IMR-90 (cell line): ENCODE measurements at regions not wholly inside any gene's neighbourhood (a gene's known extent, or its start where the extent isn't known, plus 50 kb on each side); places are given as distances from the start of the nearest gene placed in this dataset.
"Not testable (repeated sequence)": the region's sequence is repeated elsewhere in the genome, so short reads cannot be mapped to it uniquely, and the experiment has no call there.

Experiments used
- ATAC-seq: fragments of 200-7000 bp; cut with Tn5 transposase; 2 replicates; pipeline ENCODE4 v1.9.1; 2020; ENCODE audit warnings: low read depth, mild to moderate bottlenecking, moderate library complexity
- BruUV-seq: library from RNA; stranded (reverse); fragments of 400-500 nt; replicated peaks from 2 replicates; lab custom pipeline; 2021; lab: Mats Ljungman, UMichigan
- CTCF ChIA-PET: fragments of 300-600 bp; formaldehyde crosslinking; extraction: SDS; loops from one replicate; lab custom pipeline; 2021; ENCODE audit warnings: antibody characterized with exemption; lab: Yijun Ruan, JAX
- POLR2A ChIA-PET: fragments of 300-600 bp; sonication (Branson Sonifier 250); formaldehyde crosslinking; loops from one replicate; lab custom pipeline; 2022; ENCODE audit warnings: antibody characterized with exemption; ENCODE audit not compliant: unreplicated experiment; lab: Charles Lee
- DNase-seq: peaks from one replicate; pipeline ENCODE4 v3.0.0; 2013
- H2AFZ ChIP-seq: replicated peaks from 2 replicates; pipeline ENCODE3; 2013; ENCODE audit warnings: low read length, mild to moderate bottlenecking; ENCODE audit not compliant: poor library complexity
- H2AK5ac ChIP-seq: 2 replicates; pipeline ENCODE4 v1.6.1; 2013; ENCODE audit warnings: low read depth, low read length, inconsistent platforms
- H2AK9ac ChIP-seq: replicated peaks from 2 replicates; pipeline ENCODE3; 2013; ENCODE audit warnings: mild to moderate bottlenecking, low read depth, low read length, moderate library complexity; ENCODE audit not compliant: poor library complexity
- H2BK120ac ChIP-seq: 2 replicates; pipeline ENCODE4 v1.6.1; 2013; ENCODE audit warnings: low read depth, low read length, inconsistent platforms
- H2BK15ac ChIP-seq: 3 replicates; pipeline ENCODE4 v1.6.1; 2013; ENCODE audit warnings: low read depth, low read length, inconsistent platforms
- H2BK20ac ChIP-seq: 2 replicates; pipeline ENCODE4 v1.6.1; 2013; ENCODE audit warnings: low read depth, mild to moderate bottlenecking, inconsistent platforms, low read length, moderate library complexity
- H2BK5ac ChIP-seq: 2 replicates; pipeline ENCODE4 v1.6.1; 2013; ENCODE audit warnings: mild to moderate bottlenecking, low read depth, low read length, inconsistent platforms; ENCODE audit not compliant: poor library complexity, severe bottlenecking
- H3K14ac ChIP-seq: replicated peaks from 2 replicates; pipeline ENCODE4 v1.6.1; 2013; ENCODE audit warnings: low read depth, low read length, inconsistent platforms
- H3K18ac ChIP-seq: 2 replicates; pipeline ENCODE4 v1.6.1; 2013; ENCODE audit warnings: low read depth, low read length, control low read depth
- H3K23ac ChIP-seq: 2 replicates; pipeline ENCODE4 v1.6.1; 2013; ENCODE audit warnings: low read depth, low read length, inconsistent platforms
- H3K27ac ChIP-seq: 2 replicates; pipeline ENCODE4 v1.5.1; 2013; ENCODE audit warnings: mild to moderate bottlenecking, control low read depth, low read length; ENCODE audit not compliant: insufficient read depth
- H3K27me3 ChIP-seq: 2 replicates; pipeline ENCODE4 v1.6.1; 2013; ENCODE audit warnings: low read length; ENCODE audit not compliant: control insufficient read depth, insufficient read depth
- H3K36me3 ChIP-seq: 2 replicates; pipeline ENCODE4 v1.6.1; 2013; ENCODE audit warnings: low read length, mixed read lengths; ENCODE audit not compliant: control insufficient read depth, insufficient read depth
- H3K4ac ChIP-seq: 2 replicates; pipeline ENCODE4 v1.6.1; 2013; ENCODE audit warnings: low read depth, low read length, inconsistent platforms
- H3K4me1 ChIP-seq: 2 replicates; pipeline ENCODE4 v1.6.1; 2013; ENCODE audit warnings: low read length, mixed read lengths; ENCODE audit not compliant: control insufficient read depth, insufficient read depth
- H3K4me2 ChIP-seq: 2 replicates; pipeline ENCODE4 v1.6.1; 2013; ENCODE audit warnings: low read depth, mild to moderate bottlenecking, control low read depth, low read length, moderate library complexity
- H3K4me3 ChIP-seq: 2 replicates; pipeline ENCODE4 v1.5.1; 2013; ENCODE audit warnings: low read depth, mild to moderate bottlenecking, control low read depth, low read length, moderate library complexity; ENCODE audit not compliant: insufficient read depth
- H3K56ac ChIP-seq: 2 replicates; pipeline ENCODE4 v1.6.1; 2013; ENCODE audit warnings: low read length, inconsistent platforms; ENCODE audit not compliant: insufficient read depth; ENCODE audit errors: extremely low read depth
- H3K79me1 ChIP-seq, 2 experiments: 2 replicates each; pipeline ENCODE4 v1.6.1; 2013; ENCODE audit warnings: low read length in 2 of 2, inconsistent platforms in 1 of 2, low read depth in 1 of 2
- H3K9ac ChIP-seq: 2 replicates; pipeline ENCODE4 v1.6.1; 2013; ENCODE audit warnings: low read depth, low read length, control low read depth
- H3K9me1 ChIP-seq: 2 replicates; pipeline ENCODE4 v1.6.1; 2013; ENCODE audit warnings: low read length, inconsistent platforms; ENCODE audit not compliant: insufficient read depth
- H3K9me3 ChIP-seq: 2 replicates; pipeline ENCODE4 v1.6.1; 2013; ENCODE audit warnings: low read length; ENCODE audit not compliant: control insufficient read depth, insufficient read depth
- H4K20me1 ChIP-seq: 2 replicates; pipeline ENCODE4 v1.6.1; 2013; ENCODE audit warnings: low read length, inconsistent platforms; ENCODE audit not compliant: insufficient read depth
- H4K5ac ChIP-seq: 2 replicates; pipeline ENCODE4 v1.6.1; 2013; ENCODE audit warnings: mild to moderate bottlenecking, low read depth, low read length, control low read depth
- H4K8ac ChIP-seq, 2 experiments: 2 replicates each; pipeline ENCODE4 v1.6.1; 2013; ENCODE audit warnings: low read depth in 2 of 2, low read length in 2 of 2, control low read depth in 1 of 2, inconsistent platforms in 1 of 2
- H4K91ac ChIP-seq: 2 replicates; pipeline ENCODE4 v1.6.1; 2013; ENCODE audit warnings: low read depth, low read length, inconsistent platforms; ENCODE audit not compliant: insufficient read depth
- CEBPB ChIP-seq: IDR thresholded peaks from 2 replicates; pipeline ENCODE4 v1.6.1; 2012; ENCODE audit warnings: low read depth, low read length, improper control_type of control experiment
- NFE2L2 ChIP-seq: fragments of 150-350 bp; IDR thresholded peaks from 2 replicates; pipeline ENCODE4 v1.6.1; 2016; ENCODE audit warnings: low read depth, mild to moderate bottlenecking, low read length
- SMC3 ChIP-seq: fragments of 150-350 bp; IDR thresholded peaks from 2 replicates; pipeline ENCODE4 v1.6.1; 2016; ENCODE audit warnings: low read depth, mild to moderate bottlenecking, antibody characterized with exemption, low read length, moderate library complexity
- WGBS, 2 experiments: methylation state at CpG; one replicate each; pipeline versions ENCODE4 v1.1.5 to v1.1.7; 2013; ENCODE audit warnings: missing lambda C conversion rate in 2 of 2; ENCODE audit not compliant: insufficient read length in 1 of 2; ENCODE audit errors: extremely low coverage in 2 of 2; 5-methylcytosine and 5-hydroxymethylcytosine counted together
- dilution Hi-C: fragments of 300-500 bp; cut with HindIII; formaldehyde crosslinking; loops from one replicate; pipeline ENCODE4 v1.14.3; 2018; ENCODE audit warnings: low sequenced_read_pairs; ENCODE audit not compliant: unreplicated experiment
- in situ Hi-C: fragments of 300-500 bp; cut with MboI; formaldehyde crosslinking; loops from 3 replicates; pipeline ENCODE4 v1.14.3; 2019; ENCODE audit warnings: low sequenced_read_pairs, inconsistent platforms, mixed read lengths
- intact Hi-C: fragments of 100-400 bp; cut with micrococcal nuclease; formaldehyde crosslinking; loops from 2 replicates; pipeline ENCODE4 v1.10.0; 2022
- TF ChIP-seq, protein P1 (sequence below): conservative IDR thresholded peaks from 2 replicates; pipeline ENCODE4 v1.5.1; 2012; ENCODE audit warnings: mild to moderate bottlenecking, low read depth, low read length, improper control_type of control experiment

DNA sequence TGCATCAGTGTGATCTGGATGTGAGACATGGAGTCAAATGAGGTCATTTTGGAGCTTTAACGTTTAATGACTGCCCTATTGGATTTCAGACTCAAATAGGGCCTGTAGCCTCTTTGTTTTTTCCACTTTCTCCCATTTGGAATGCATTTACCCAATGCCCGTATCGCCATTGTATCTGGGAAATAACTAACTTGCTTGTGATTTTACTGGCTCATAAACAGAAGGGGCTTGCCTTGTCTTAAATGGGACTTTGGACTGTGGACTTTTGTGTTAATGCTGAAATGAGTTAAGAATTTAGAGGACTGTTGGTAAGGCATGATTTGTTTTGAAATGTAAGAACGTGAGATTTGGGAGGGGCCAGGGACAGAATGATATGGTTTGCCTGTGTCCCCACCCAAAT, 494.6 kb downstream of the CHSY3 start:
- no peak overlapping the region for H3K27ac ChIP-seq
- no peak overlapping the region for H4K91ac ChIP-seq
- H4K5ac ChIP-seq = no peak overlapping the region
- no TSS peak for BruUV-seq
- no peak overlapping the region for H3K18ac ChIP-seq
- H3K4ac ChIP-seq = no peak overlapping the region
- H2AK9ac ChIP-seq = no peak overlapping the region
- no peak overlapping the region for H2BK120ac ChIP-seq
- H3K9ac ChIP-seq = no peak overlapping the region
- H2AFZ ChIP-seq = no peak overlapping the region
- dilution Hi-C loops (no loop called here), intact Hi-C loops (no loop called here), in situ Hi-C loops (no loop called here)
- H2BK20ac ChIP-seq = no peak overlapping the region
- no peak overlapping the region for H3K4me2 ChIP-seq
- ChIA-PET CTCF (no interaction called here), POLR2A (no interaction called here)
- H4K8ac ChIP-seq = no peak overlapping the region
- H3K4me1 ChIP-seq = no peaks in the 10 kb centered on the region
- no peak overlapping the region for H3K23ac ChIP-seq
- no peak for DNase-seq
- H2BK15ac ChIP-seq = no peak overlapping the region
- H3K56ac ChIP-seq = no peak overlapping the region
- ATAC-seq = no peak
- no peaks in the 10 kb centered on the region for H3K79me1 ChIP-seq
- H4K20me1 ChIP-seq = no peaks in the 10 kb centered on the region
- H3K36me3 ChIP-seq = no peaks in the 10 kb centered on the region
- H3K14ac ChIP-seq = no peak overlapping the region
- no peaks in the 10 kb centered on the region for H3K9me1 ChIP-seq
- no CpG with 5 or more reads among the region's 4 CpGs for WGBS, 2 experiments
- peaks cover 2% of the 10 kb centered on the region; the same call in 1 of the 2 replicates for H3K9me3 ChIP-seq
- no peak overlapping the region for H2BK5ac ChIP-seq
- TF ChIP-seq CEBPB (no peak), NFE2L2 (no peak), SMC3 (no peak)
- TF ChIP-seq, protein P1, sequence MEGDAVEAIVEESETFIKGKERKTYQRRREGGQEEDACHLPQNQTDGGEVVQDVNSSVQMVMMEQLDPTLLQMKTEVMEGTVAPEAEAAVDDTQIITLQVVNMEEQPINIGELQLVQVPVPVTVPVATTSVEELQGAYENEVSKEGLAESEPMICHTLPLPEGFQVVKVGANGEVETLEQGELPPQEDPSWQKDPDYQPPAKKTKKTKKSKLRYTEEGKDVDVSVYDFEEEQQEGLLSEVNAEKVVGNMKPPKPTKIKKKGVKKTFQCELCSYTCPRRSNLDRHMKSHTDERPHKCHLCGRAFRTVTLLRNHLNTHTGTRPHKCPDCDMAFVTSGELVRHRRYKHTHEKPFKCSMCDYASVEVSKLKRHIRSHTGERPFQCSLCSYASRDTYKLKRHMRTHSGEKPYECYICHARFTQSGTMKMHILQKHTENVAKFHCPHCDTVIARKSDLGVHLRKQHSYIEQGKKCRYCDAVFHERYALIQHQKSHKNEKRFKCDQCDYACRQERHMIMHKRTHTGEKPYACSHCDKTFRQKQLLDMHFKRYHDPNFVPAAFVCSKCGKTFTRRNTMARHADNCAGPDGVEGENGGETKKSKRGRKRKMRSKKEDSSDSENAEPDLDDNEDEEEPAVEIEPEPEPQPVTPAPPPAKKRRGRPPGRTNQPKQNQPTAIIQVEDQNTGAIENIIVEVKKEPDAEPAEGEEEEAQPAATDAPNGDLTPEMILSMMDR = no peak
- H2AK5ac ChIP-seq = no peak overlapping the region
- H3K4me3 ChIP-seq = no peak overlapping the region
- H3K27me3 ChIP-seq = no peaks in the 10 kb centered on the region

- H2BK15ac ChIP-seq, H3K79me1 ChIP-seq, H2BK20ac ChIP-seq, H3K4me1 ChIP-seq, H2BK5ac ChIP-seq, H4K8ac ChIP-seq, H2AFZ ChIP-seq, H3K4me3 ChIP-seq, ATAC-seq, BruUV-seq, CTCF ChIA-PET, H3K56ac ChIP-seq, H3K9ac ChIP-seq, H2AK9ac ChIP-seq, H3K27me3 ChIP-seq, H2AK5ac ChIP-seq, H3K9me3 ChIP-seq, H3K4me2 ChIP-seq, H4K91ac ChIP-seq, H3K9me1 ChIP-seq, in situ Hi-C loops, H3K23ac ChIP-seq, H3K27ac ChIP-seq, POLR2A ChIA-PET, dilution Hi-C loops, H2BK120ac ChIP-seq, H3K18ac ChIP-seq, intact Hi-C loops, DNase-seq, H3K14ac ChIP-seq, H3K4ac ChIP-seq, H4K20me1 ChIP-seq, H4K5ac ChIP-seq, H3K36me3 ChIP-seq: not testable (repeated sequence)
- WGBS, 2 experiments = 60% methylated on average over 1 of the region's 1 CpG; no CpG with 5 or more reads in 1 of the 2 experiments
These were observed 493.5 kb downstream of the CHSY3 start for GRCh38 chr5:130397727-130398126.
